Endothelial cell (in vitro differentiated cells): ENCODE measurements at regions not wholly inside any gene's neighbourhood (a gene's known extent, or its start where the extent isn't known, plus 50 kb on each side); places are given as distances from the start of the nearest gene placed in this dataset.

ENCODE experiments used
- DNase-seq: peaks from one replicate; pipeline ENCODE4 v3.0.0; 2021; ENCODE audit warnings: low spot score
- H3K27ac Mint-ChIP-seq: one replicate; pipeline ENCODE4 v1.8.0; 2021; ENCODE audit warnings: mixed read lengths, inconsistent platforms; ENCODE audit not compliant: unreplicated experiment
- H3K27me3 Mint-ChIP-seq: one replicate; pipeline ENCODE4 v1.8.0; 2021; ENCODE audit warnings: mild to moderate bottlenecking, moderate library complexity, mixed read lengths, inconsistent platforms; ENCODE audit not compliant: unreplicated experiment
- H3K36me3 Mint-ChIP-seq: one replicate; pipeline ENCODE4 v1.8.0; 2021; ENCODE audit warnings: mild to moderate bottlenecking, low read depth, mixed read lengths, inconsistent platforms; ENCODE audit not compliant: unreplicated experiment
- H3K4me1 Mint-ChIP-seq: one replicate; pipeline ENCODE4 v1.8.0; 2021; ENCODE audit warnings: mild to moderate bottlenecking, mixed read lengths, inconsistent platforms; ENCODE audit not compliant: unreplicated experiment
- H3K4me3 Mint-ChIP-seq: one replicate; pipeline ENCODE4 v1.8.0; 2021; ENCODE audit warnings: mild to moderate bottlenecking, mixed read lengths, inconsistent platforms; ENCODE audit not compliant: unreplicated experiment
- H3K9me3 Mint-ChIP-seq: one replicate; pipeline ENCODE4 v1.8.0; 2021; ENCODE audit warnings: mixed read lengths, inconsistent platforms; ENCODE audit not compliant: unreplicated experiment
- CTCF ChIP-seq: fragments of 200-600 bp; sonication (generic); IDR thresholded peaks from one replicate; pipeline ENCODE4 v1.5.0; 2021; ENCODE audit warnings: antibody characterized with exemption; ENCODE audit not compliant: unreplicated experiment

- H3K9me3 Mint-ChIP-seq: no peaks in the 10 kb centered on the region
- H3K4me1 Mint-ChIP-seq: no peaks in the 10 kb centered on the region
- no peak for TF ChIP-seq CTCF
- no peak overlapping the region for H3K4me3 Mint-ChIP-seq
- peaks cover 7% of the 10 kb centered on the region for H3K27me3 Mint-ChIP-seq
- no peak for DNase-seq
- H3K27ac Mint-ChIP-seq: no peak overlapping the region
- no peaks in the 10 kb centered on the region for H3K36me3 Mint-ChIP-seq
Observed at GRCh38 chr15:25565470-25566264, 126.8 kb upstream of the UBE3A start.

- no peaks in the 10 kb centered on the region for H3K36me3 Mint-ChIP-seq
- peaks cover 5% of the 10 kb centered on the region for H3K27me3 Mint-ChIP-seq
- no peak for TF ChIP-seq CTCF
- peaks cover 4% of the 10 kb centered on the region for H3K4me1 Mint-ChIP-seq
- H3K27ac Mint-ChIP-seq: no peak overlapping the region
- no peaks in the 10 kb centered on the region for H3K9me3 Mint-ChIP-seq
- DNase-seq: no peak
- no peak overlapping the region for H3K4me3 Mint-ChIP-seq
Observed at GRCh38 chr15:25563596-25563995, 124.8 kb upstream of the UBE3A start.

- H3K9me3 Mint-ChIP-seq: no peaks in the 10 kb centered on the region
Observed at GRCh38 chr15:25557926-25558325, 119.1 kb upstream of the UBE3A start.

GRCh38 chr15:25556136-25556535, 117.3 kb upstream of the UBE3A start:
- no peaks in the 10 kb centered on the region for H3K36me3 Mint-ChIP-seq
- no peak for DNase-seq
- H3K4me1 Mint-ChIP-seq: peaks cover 4% of the 10 kb centered on the region
- peaks cover 4% of the 10 kb centered on the region for H3K27me3 Mint-ChIP-seq
- H3K4me3 Mint-ChIP-seq: no peak overlapping the region
- H3K27ac Mint-ChIP-seq: no peak overlapping the region
- no peak for TF ChIP-seq CTCF
- H3K9me3 Mint-ChIP-seq: no peaks in the 10 kb centered on the region

More at GRCh38 chr15:25557926-25558325, 119.1 kb upstream of the UBE3A start:
- Mint-ChIP-seq H3K27ac (no peak overlapping the region), H3K27me3 (peaks cover 3% of the 10 kb centered on the region), H3K4me1 (peaks cover 4% of the 10 kb centered on the region), H3K36me3 (no peaks in the 10 kb centered on the region), H3K4me3 (no peak overlapping the region)
- no peak for TF ChIP-seq CTCF
- no peak for DNase-seq

GRCh38 chr15:25554640-25555039, 115.8 kb upstream of the UBE3A start:
- no peak for DNase-seq
- no peaks in the 10 kb centered on the region for H3K9me3 Mint-ChIP-seq
- no peak for TF ChIP-seq CTCF
- H3K4me1 Mint-ChIP-seq: no peaks in the 10 kb centered on the region
- H3K36me3 Mint-ChIP-seq: no peaks in the 10 kb centered on the region
- no peak overlapping the region for H3K4me3 Mint-ChIP-seq
- H3K27me3 Mint-ChIP-seq: peaks cover 6% of the 10 kb centered on the region
- no peak overlapping the region for H3K27ac Mint-ChIP-seq
